GM12892 (cell line): ENCODE measurements at regions not wholly inside any gene's neighbourhood (a gene's known extent, or its start where the extent isn't known, plus 50 kb on each side); places are given as distances from the start of the nearest gene placed in this dataset.

Experiments
- DNase-seq: peaks from one replicate; pipeline ENCODE4 v3.0.0; 2011; ENCODE audit not compliant: insufficient read length
- FAIRE-seq: peaks from 2 replicates; lab custom pipeline; 2011; peaks lifted over from hg19 to GRCh38; lab: Jason Lieb, UNC
- POLR2A ChIP-seq: IDR thresholded peaks from 2 replicates; pipeline ENCODE4 v1.6.1; 2011; ENCODE audit warnings: low read depth, low read length, control low read depth
- POLR2AphosphoS5 ChIP-seq: IDR thresholded peaks from 2 replicates; pipeline ENCODE4 v1.6.1; 2011; ENCODE audit warnings: low read depth, low read length, control low read depth
- TAF1 ChIP-seq: IDR thresholded peaks from 2 replicates; pipeline ENCODE4 v1.6.1; 2011; ENCODE audit warnings: low read depth, mild to moderate bottlenecking, control low read depth, low read length, borderline replicate concordance

DNA sequence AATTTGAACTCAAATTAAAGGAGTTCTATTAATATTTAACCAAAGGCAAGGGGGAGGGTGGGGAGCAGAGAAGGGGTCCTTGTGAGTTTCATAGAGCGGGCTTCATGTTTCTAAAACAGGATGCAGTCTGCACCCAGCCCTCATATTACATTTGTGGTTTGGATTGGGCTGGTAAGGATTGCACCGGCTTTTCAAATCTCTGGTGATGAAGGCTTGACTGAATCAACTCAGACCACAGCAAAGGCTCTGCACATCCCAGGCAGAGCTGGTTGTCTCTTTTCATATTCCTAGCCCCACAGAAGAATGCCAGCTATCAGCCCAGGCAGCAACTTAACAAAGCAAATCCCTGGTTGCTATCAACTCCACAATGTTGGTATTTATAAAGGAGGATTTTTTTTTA lies 1221.4 kb downstream of the VRK1 start:
- FAIRE-seq (no peak), DNase-seq (no peak)
- TF ChIP-seq POLR2AphosphoS5: no peak
- no peak for TF ChIP-seq POLR2A
- TF ChIP-seq TAF1: no peak

DNA sequence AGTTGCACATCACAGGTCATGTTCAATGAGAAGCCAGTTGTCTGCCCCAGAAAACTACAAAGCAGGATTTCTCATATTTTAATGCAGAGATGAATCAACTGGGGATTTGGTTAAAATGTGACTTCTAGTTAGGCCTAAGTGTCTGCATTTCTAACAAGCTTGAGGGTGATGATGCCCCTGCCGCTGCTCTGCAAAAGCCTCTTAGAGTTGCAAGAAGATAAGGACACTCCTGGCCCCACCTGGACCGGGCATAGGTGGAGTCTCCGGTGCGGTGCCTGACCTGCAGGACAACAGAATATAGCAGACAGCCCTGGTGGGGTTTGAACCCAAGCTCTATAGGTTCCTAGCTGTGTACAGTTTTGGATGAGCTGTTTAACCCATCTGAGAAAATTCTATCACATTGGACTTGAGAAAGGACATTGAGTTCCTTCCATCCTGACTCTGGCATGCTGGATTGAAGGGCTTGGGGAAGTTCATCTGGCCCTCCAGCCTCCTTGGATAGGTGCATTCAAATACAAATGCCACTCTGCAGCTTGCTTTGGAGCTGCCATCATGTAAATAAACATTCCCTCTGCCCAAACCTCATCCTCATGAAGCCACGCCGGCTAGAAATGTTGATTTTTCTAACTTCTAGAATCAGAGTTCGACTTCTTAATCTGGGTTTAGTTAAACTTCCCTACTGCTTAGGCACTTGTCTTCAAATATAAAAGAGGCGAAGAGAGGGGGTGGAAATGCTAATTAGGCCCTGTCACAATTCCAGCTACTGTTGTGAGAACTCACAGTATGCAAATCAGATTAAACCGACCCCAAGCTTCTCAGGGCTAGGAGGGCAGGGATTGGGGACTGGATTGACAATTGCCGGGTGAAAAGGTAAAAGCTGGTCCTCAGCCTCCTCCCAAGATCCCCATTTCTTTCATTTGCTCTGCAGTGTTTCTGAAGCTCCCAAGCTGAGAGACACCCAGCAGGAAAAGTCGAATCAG lies 1225.6 kb downstream of the VRK1 start:
- DNase-seq: no peak
- no peak for FAIRE-seq
- TF ChIP-seq POLR2A (no peak), POLR2AphosphoS5 (no peak), TAF1 (no peak)

DNA sequence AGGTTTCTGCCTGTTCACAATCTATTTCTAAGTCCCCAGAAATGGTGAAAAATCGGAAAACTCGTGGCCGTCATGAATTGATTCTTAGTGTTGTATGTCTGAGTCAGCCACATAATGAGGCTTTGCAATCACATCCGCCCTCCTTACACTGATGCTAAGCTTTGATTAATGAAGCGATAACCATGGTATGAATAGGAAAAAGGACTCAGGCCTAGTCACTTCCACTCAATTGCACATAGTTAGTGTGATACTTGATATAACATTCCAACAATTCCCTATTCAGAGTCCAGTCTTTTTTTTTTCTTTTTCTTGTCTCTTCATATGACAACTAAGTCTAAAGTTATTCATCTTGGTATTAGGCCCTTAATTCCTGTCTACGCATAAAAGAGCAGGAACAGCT lies 1231.0 kb downstream of the VRK1 start:
- no peak for DNase-seq
- FAIRE-seq: no peak
- TF ChIP-seq POLR2A: no peak
- no peak for TF ChIP-seq POLR2AphosphoS5
- TF ChIP-seq TAF1: no peak

DNA sequence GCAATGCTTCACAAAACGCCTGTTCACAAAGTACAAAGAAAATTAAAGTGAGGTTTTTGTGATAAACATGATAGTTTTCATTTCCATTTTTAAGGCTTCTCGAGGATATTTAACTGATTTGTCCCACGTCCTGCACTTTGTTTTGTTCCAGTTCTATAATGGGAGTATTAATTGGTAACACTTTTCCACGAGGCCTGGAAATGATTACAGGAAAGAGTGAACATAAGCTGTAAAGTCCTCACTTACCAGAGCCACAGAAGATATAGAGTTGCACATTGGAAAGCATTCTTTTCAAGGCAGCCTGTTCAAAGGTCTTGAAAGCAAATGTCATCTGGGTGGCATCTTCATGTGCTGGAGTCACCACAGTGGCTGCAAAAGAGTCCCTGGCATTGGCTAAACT lies 1236.6 kb downstream of the BCL11B start:
- TF ChIP-seq TAF1 (no peak), POLR2AphosphoS5 (no peak), POLR2A (no peak)
- DNase-seq (no peak), FAIRE-seq (no peak)

DNA sequence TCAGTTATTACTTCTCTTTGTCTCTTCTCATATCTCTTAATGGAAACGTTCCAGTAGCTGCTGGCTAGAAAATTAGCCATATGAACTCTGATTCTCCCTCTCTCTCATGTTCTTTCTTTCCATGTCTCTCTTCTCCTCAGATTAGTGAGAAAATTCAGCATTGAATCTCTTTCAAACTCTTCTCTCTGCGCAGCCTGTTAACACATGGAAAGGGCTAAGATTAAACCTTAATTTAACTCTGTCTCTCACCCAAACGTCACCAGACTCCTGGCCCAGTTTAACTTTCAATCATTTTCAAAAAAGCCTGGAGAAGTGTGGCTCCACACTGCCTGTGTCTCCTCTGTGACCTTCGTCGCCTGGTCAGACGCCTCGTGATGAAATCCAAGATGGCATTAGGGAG lies 1234.2 kb downstream of the BCL11B start:
- no peak for DNase-seq
- no peak for TF ChIP-seq TAF1
- no peak for TF ChIP-seq POLR2A
- no peak for TF ChIP-seq POLR2AphosphoS5
- FAIRE-seq: no peak

DNA sequence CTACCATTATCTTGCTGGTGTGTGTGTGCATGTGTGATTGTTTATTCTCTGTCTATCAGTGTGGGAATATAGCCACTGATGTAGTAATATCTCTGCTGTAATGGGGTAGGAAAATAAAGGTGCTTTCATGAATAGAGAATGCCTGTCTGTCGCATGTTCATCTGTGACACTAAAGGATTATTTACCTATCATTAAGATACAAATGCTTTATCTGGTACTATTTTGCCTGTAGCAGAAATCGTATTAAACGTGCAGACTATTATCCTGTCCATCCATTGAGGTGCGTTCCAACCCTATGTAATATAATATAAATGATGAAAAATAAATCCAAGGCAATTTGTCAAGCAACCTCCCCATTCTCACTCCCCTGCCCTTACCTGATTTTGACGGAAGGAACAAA lies 1215.1 kb downstream of the BCL11B start:
- no peak for FAIRE-seq
- DNase-seq: no peak
- no peak for TF ChIP-seq TAF1
- TF ChIP-seq POLR2A: no peak
- no peak for TF ChIP-seq POLR2AphosphoS5

DNA sequence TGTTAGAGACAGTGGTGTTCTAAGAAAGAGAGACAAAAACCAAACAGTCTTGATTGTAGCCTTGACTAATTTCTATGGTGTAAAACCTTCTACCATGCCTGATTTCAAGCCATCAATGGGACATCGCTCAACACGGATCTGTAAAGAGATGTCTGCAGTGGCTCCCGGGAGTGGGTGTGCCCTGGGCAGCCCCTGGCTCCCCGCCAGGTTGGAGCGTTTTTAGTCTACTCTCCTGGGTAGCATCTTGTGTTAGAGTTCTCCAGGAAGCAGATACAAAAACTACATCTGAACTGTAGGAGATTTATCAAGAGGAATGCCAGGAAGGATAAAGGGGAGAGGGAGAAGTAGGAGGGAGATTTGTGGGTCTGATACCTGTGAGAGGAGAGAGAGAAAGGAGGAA lies 1212.9 kb downstream of the BCL11B start:
- DNase-seq (no peak), FAIRE-seq (no peak)
- no peak for TF ChIP-seq POLR2A
- no peak for TF ChIP-seq POLR2AphosphoS5
- no peak for TF ChIP-seq TAF1

DNA sequence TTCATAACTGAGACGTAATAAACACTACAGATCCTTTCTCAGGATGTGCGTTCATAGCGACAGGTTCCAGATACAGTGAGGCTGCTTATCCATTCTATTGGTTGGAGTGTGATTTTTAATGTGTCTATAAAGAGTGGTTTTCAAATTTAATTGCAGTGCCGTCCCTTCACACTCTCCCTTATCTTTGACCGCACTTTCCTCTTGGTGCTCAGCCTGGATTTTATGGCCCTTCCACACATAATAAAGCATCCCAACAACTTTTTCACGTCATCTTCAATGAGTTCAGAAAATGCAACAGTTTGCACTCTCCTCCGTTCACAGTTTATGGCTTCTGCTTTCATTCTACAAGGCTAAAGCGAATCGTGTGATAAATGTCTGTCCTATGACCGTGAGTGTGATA lies 1209.9 kb downstream of the BCL11B start:
- FAIRE-seq (no peak), DNase-seq (no peak)
- TF ChIP-seq TAF1: no peak
- TF ChIP-seq POLR2AphosphoS5: no peak
- TF ChIP-seq POLR2A: no peak

DNA sequence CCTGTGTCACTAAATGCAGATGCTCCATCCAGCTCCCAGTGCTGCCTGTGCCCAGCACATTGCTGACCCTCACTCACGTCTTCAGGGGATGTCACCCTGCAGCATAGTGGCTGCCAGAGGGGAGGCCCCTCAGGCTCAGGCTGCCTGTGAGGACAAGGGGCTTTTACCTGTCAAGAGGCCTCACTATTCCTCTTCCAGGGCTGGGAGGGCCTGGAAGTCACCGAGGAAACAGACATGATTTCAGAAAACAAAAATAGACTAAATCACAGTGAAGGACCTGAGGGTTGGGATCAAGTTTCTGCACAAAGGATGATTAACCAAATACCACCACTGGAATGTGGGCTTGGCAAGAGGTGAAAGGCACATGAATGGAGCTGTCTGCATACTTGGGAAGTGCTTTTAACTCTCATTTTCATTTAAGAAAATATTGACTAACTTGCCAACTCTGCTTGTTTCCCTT lies 1202.3 kb downstream of the BCL11B start:
- TF ChIP-seq POLR2A (no peak), TAF1 (no peak), POLR2AphosphoS5 (no peak)
- DNase-seq (no peak), FAIRE-seq (no peak)

DNA sequence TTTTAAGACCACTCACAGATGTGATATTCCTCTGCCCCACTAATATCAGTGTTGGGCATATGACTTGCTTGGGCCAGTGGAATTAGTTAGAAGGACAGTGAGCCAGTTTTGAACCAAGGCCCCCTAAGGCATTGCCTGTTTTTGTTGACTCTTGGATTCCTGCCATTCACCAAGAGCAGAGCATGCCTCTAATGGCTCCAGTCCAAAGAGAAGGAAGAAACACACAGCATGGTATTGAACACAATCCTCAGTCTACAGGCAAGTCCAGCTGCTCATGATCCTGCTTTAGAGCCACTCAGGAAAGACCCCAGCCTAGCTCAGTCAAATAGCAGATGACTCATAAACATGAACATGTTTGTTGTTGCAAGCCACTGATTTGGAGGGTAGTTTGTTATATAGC lies 1201.5 kb downstream of the BCL11B start:
- TF ChIP-seq POLR2A: no peak
- TF ChIP-seq POLR2AphosphoS5: no peak
- no peak for TF ChIP-seq TAF1
- no peak for FAIRE-seq

DNA sequence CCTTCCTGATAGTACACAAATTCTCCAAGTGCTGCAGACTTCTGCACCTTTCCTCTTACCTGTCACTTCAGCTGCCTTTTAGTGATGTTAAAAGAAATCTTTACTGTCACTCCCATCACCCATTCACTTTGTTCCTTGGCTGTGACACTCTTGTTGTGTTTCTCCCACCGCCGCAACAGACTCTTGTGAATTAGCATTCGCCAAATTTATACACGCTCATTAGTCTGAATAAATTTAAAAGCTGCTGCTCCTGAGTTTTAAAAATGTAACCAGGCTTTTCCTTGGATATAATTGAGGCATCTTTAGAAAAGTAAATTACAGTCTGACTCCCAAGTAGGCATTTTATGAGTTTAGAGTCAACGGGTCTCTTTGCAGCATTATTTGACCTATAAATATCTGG lies 1197.9 kb downstream of the BCL11B start:
- FAIRE-seq (no peak), DNase-seq (no peak)
- TF ChIP-seq POLR2A (no peak), TAF1 (no peak), POLR2AphosphoS5 (no peak)

More for the DNA sequence above, 1201.5 kb downstream of the BCL11B start:
- no peak for DNase-seq

DNA sequence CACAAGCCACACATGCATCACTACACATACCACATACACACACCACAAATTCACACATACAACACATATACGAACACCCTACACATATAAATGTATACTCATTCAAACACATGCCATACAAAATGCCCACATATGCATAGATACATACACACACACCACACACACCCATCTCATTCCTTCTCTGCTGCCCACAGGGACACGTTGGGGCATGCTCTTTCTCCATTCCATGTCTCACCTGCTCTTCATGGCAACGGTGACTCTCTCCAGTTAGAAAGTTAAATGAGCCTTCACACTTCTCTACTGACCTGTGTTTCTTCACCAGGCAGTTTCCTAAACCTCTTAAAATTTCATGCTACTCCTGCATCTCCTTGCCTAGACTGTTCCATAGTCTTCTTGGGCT lies 1194.8 kb downstream of the BCL11B start:
- FAIRE-seq (no peak), DNase-seq (no peak)
- no peak for TF ChIP-seq TAF1
- TF ChIP-seq POLR2A: no peak
- TF ChIP-seq POLR2AphosphoS5: no peak
